ENCODE measurements at regions not wholly inside any gene's neighbourhood (a gene's known extent, or its start where the extent isn't known, plus 50 kb on each side); places are given as distances from the start of the nearest gene placed in this dataset.
"Not testable (repeated sequence)": the region's sequence is repeated elsewhere in the genome, so short reads cannot be mapped to it uniquely, and the experiment has no call there.

- DNase-seq (ENCODE audit: low read depth), result no peak
- in situ Hi-C loops (cut with HindIII; ENCODE audit: low pct_unique_long_range_greater_than_20kb, low sequenced_read_pairs), result no loop called here
Measured at GRCh38 chr3:16697443-16698147, 92.4 kb upstream of the DAZL start.

- no peak for DNase-seq (ENCODE audit: low read depth)
- in situ Hi-C loops (cut with HindIII; ENCODE audit: low pct_unique_long_range_greater_than_20kb, low sequenced_read_pairs), result no loop called here
Measured at GRCh38 chr3:16700651-16701050, 95.4 kb upstream of the DAZL start.

- in situ Hi-C loops (cut with HindIII; ENCODE audit: low pct_unique_long_range_greater_than_20kb, low sequenced_read_pairs), result no loop called here
- DNase-seq (ENCODE audit: low read depth), result no peak
Measured at GRCh38 chr3:16704941-16705340, 99.7 kb upstream of the DAZL start.

GRCh38 chr3:16707260-16707659 is 102.0 kb upstream of the DAZL start:
- DNase-seq (ENCODE audit: low read depth), result no peak
- in situ Hi-C loops (cut with HindIII; ENCODE audit: low pct_unique_long_range_greater_than_20kb, low sequenced_read_pairs), result no loop called here

GRCh38 chr3:16708285-16708684 is 103.1 kb upstream of the DAZL start:
- in situ Hi-C loops (cut with HindIII; ENCODE audit: low pct_unique_long_range_greater_than_20kb, low sequenced_read_pairs), result no loop called here
- no peak for DNase-seq (ENCODE audit: low read depth)

GRCh38 chr3:16711691-16712090 is 106.5 kb upstream of the DAZL start:
- DNase-seq (ENCODE audit: low read depth); in situ Hi-C loops (cut with HindIII; ENCODE audit: low pct_unique_long_range_greater_than_20kb, low sequenced_read_pairs): not testable (repeated sequence)

- no peak for DNase-seq (ENCODE audit: low read depth)
- in situ Hi-C loops (cut with HindIII; ENCODE audit: low pct_unique_long_range_greater_than_20kb, low sequenced_read_pairs), result no loop called here
Measured at GRCh38 chr3:16715281-16715680, 110.1 kb upstream of the DAZL start.

GRCh38 chr3:16719426-16719825 is 114.2 kb upstream of the DAZL start:
- DNase-seq (ENCODE audit: low read depth), result no peak
- in situ Hi-C loops (cut with HindIII; ENCODE audit: low pct_unique_long_range_greater_than_20kb, low sequenced_read_pairs), result no loop called here

- DNase-seq (ENCODE audit: low read depth), result no peak
- in situ Hi-C loops (cut with HindIII; ENCODE audit: low pct_unique_long_range_greater_than_20kb, low sequenced_read_pairs), result no loop called here
Measured at GRCh38 chr3:16720367-16720940, 115.2 kb upstream of the DAZL start.

GRCh38 chr3:16721494-16721893 is 116.3 kb upstream of the DAZL start:
- DNase-seq (ENCODE audit: low read depth), result no peak

GRCh38 chr3:16723978-16724377 is 118.8 kb upstream of the DAZL start:
- no peak for DNase-seq (ENCODE audit: low read depth)
- in situ Hi-C loops (cut with HindIII; ENCODE audit: low pct_unique_long_range_greater_than_20kb, low sequenced_read_pairs), result no loop called here

More at GRCh38 chr3:16721494-16721893, 116.3 kb upstream of the DAZL start:
- in situ Hi-C loops (cut with HindIII; ENCODE audit: low pct_unique_long_range_greater_than_20kb, low sequenced_read_pairs), result no loop called here

GRCh38 chr3:16724487-16724886 is 119.3 kb upstream of the DAZL start:
- in situ Hi-C loops (cut with HindIII; ENCODE audit: low pct_unique_long_range_greater_than_20kb, low sequenced_read_pairs), result no loop called here
- no peak for DNase-seq (ENCODE audit: low read depth)

GRCh38 chr3:16725972-16726371 is 120.7 kb upstream of the DAZL start:
- no peak for DNase-seq (ENCODE audit: low read depth)
- in situ Hi-C loops (cut with HindIII; ENCODE audit: low pct_unique_long_range_greater_than_20kb, low sequenced_read_pairs), result no loop called here

GRCh38 chr3:16728770-16729745 is 123.8 kb upstream of the DAZL start:
- in situ Hi-C loops (cut with HindIII; ENCODE audit: low pct_unique_long_range_greater_than_20kb, low sequenced_read_pairs), result no loop called here
- DNase-seq (ENCODE audit: low read depth), result no peak

- DNase-seq (ENCODE audit: low read depth), result no peak
- in situ Hi-C loops (cut with HindIII; ENCODE audit: low pct_unique_long_range_greater_than_20kb, low sequenced_read_pairs), result no loop called here
Measured at GRCh38 chr3:16738451-16738850, 133.2 kb upstream of the DAZL start.

- no peak for DNase-seq (ENCODE audit: low read depth)
- in situ Hi-C loops (cut with HindIII; ENCODE audit: low pct_unique_long_range_greater_than_20kb, low sequenced_read_pairs), result no loop called here
Measured at GRCh38 chr3:16739541-16740105, 134.4 kb upstream of the DAZL start.

GRCh38 chr3:16740515-16740914 is 135.3 kb upstream of the DAZL start:
- DNase-seq (ENCODE audit: low read depth), result no peak
- in situ Hi-C loops (cut with HindIII; ENCODE audit: low pct_unique_long_range_greater_than_20kb, low sequenced_read_pairs), result no loop called here

GRCh38 chr3:16741103-16741758 is 136.0 kb upstream of the DAZL start:
- in situ Hi-C loops (cut with HindIII; ENCODE audit: low pct_unique_long_range_greater_than_20kb, low sequenced_read_pairs), result no loop called here
- no peak for DNase-seq (ENCODE audit: low read depth)

Measured in Caki2 (cell line).